EH (cell line): ENCODE measurements at regions not wholly inside any gene's neighbourhood (a gene's known extent, or its start where the extent isn't known, plus 50 kb on each side); places are given as distances from the start of the nearest gene placed in this dataset.
A peak's percentile ranks its signal among the peaks of the same experiment; 100 is the strongest.

Experiments
- DNase-seq: peaks from one replicate; pipeline ENCODE4 v3.0.0-alpha.2; 2015; ENCODE audit warnings: low read depth

DNA sequence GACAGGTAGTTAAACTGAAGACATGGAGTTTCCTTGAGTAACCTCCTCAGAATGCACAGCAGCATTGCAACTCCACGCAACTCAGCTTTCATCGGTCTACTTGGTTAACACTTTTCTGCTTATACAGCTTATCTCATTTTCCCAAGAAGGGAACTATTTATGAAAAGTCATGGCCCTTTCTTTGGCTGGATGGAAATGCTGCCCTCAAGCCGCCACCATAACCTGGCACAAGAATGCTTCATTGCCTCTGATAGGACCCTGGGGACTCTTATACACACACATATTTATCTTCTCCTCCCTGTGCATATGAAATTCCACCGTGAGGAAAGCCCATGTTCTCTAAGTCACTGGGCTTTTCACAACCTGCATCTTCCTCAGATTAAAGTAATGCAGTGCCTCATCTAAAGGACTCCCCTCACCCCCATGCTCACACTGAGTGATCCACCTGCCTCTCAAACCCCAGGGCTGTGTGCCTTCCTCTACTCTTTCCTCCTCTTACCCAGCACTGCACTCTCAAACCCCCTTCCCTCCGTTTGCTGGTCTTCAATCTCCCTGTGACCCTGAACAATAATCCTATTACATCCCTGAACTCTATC is 192.0 kb upstream of the HNRNPA3 start:
- DNase-seq, result no peak

DNA sequence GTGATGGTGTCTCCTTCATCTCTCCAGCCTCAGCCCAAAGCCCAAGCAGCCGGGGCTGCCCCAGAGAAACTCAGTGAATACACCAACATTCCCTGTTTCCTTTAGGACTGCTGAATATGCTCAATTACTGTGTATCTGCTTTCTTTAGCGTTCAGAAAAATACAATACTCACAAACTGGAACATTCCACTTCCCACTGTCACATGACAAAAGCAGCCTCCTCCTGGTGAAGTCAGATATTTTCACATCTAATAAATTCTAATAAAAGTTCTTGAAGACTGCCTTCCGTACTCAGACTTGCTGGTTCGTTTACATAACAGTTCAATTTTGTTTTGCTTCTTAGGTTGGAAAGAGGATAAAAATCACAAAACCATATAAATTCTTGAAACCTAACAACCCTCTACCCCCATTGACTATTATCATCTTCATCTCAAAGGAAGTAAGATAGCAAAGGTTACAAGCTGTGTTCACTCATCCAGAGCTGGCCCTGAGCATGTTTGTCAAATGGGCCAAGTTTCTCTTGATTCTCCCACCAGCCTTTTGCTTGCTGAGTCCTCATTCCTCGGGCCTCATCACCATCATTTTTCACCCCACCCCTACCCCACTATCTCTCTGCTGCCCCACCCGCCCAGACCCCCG is 190.8 kb upstream of the HNRNPA3 start:
- no peak for DNase-seq

DNA sequence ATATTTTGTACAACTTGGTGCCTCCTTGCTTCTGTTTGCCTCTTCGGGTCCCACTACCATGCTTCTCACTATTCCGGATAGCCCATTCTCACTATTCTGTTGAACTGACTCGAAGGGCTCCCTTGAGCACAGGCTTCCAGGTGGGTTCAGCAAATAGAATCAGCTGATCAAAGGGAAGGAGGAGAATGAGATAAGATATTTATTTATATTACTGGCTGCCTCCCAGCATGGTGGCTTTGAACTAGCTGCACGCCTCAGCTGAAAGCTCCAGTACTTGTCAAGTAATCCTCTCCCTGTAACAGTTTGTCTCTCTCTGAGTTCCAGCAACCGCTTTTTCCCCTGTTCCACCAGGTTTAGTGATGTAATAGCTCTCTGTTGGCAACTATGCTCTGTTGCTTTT is 187.8 kb upstream of the HNRNPA3 start:
- no peak for DNase-seq

DNA sequence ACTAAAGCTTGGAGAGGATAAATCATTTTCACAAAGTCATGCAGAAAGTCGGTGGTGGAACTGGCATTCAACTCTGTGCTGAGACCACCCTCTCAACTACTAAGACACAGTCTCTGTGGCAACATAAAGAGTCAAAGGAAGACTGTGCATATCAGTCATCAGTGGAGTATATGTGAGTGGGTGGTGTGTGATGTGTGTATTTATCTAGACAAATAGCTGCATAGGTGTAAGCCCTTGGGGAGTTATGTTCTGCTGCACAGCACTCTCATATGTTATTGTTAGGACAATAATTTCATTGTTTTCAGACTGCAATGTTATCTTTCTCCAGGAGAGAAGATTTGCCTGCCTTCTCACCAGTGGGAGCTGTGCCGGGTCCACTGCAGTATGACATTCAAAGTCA is 186.3 kb upstream of the HNRNPA3 start:
- DNase-seq, result no peak

DNA sequence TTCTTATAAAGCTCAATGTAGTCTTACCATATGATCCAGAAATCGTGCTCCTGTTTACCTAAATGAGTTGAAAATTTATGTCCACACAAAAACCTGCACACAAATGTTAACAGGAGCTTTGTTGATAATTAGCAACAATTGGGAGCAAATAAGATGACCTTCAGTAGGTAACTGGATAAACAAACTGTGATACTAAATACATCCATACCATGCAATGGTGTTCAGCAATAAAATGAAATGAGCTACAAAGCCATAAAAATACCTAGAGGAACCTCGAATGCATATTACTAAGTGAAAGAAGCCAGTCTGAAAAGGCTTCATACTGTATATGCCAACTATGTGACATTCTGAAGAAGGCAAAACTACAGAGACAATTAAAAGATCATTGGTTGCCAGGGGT is 185.6 kb upstream of the HNRNPA3 start:
- no peak for DNase-seq

DNA sequence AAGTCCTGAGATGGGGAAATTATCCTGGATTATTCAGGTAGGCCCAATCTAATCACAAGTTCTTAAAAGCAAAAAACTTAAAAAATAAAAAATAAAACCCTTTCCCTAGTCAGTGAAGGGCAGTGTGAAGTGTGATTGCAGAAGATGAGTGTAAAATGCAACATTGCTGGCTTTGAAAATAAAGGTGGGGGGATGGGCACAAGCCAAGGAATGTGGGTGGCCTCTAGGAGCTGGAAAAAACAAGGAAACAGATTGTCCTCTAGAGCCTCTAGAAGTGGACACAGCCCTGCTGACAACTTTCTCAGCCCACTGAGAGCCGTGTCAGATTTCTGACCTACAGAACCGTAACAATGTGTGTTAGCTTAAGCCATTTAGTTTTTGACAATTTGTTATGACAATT is 184.3 kb upstream of the HNRNPA3 start:
- DNase-seq, result no peak

DNA sequence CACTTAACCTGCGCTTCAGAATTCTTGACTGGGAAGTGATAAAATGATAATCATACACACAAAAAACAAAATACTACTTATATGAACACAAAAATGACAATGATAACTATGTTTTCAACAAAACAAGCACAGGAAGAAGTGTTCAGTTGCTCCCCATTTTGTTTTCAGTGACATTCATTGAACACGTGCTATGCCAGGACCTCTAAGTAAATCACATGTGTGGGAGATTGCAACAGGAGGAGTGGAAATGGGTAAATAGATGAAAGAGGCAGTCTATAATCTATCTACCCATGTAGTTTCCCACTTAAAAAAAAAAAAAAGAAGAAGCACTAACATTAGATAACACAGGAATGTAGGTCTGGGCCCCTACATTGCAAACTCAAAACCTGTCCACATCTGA is 183.5 kb upstream of the HNRNPA3 start:
- DNase-seq, result no peak

DNA sequence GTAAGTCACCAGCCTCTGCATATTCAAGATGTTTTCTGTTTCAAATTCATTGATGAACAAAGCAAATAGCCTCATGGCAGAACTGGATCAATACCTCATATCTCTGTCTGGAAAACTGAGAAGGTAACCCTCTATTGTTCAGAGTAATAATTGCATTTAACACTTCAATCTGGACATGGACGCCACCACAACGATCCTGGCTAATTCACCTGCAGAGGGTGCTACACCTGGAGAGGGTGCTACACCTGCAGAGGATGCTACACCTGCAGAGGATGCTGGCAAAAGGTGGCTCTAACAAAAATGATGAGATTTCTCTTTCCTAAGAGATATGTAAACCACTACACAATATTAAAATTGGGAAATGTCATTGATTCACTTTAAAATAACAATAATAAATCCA is 183.1 kb upstream of the HNRNPA3 start:
- no peak for DNase-seq

DNA sequence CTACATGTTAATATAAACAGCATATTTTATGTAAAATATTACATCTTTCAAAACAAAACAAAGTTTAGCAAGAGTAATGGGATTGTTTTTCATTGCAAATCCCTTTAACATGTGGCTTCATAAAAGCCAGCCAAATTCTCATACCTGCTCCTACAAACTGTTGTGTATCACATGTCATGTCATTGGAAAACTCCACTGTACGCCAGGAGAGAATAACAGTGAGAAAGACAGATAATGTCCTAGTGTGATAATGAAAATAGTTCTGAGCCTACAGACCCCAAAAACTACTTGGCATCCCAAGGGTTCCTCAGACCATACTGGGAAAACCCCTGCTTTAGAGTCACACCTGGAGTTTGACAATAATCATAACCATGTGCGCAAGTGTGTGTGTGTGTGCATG is 182.7 kb upstream of the HNRNPA3 start:
- DNase-seq, result no peak

DNA sequence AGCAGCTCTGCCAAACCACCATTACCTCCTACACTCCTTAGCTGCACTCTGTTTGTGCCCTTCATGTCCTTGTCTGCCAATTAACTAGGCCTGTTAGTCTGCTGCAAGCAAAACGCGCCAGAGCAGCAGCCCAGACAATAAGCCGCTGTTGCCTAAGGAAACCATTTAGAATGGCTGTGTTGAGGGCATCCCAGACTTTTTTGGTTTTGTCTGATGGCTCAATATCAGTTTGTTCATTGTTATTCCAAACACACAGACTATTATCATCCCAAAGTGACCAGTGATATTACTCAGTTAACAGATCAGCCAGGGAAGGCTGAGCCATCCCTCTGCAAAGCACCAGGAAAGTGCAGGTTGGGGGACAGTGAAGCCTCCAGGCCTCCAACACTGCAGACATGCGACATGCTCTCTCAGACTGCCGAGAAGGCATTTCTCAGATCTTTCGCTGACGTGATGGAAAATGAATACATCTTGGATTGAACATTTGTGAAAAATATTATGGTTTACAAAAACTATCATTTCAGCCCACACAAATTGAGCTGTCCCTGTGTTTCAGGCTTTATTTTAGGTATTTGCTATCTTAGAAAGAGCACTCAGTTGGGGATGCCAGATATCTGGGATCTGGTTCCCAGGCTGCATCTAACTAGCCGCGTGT is 182.0 kb upstream of the HNRNPA3 start:
- DNase-seq, result no peak

DNA sequence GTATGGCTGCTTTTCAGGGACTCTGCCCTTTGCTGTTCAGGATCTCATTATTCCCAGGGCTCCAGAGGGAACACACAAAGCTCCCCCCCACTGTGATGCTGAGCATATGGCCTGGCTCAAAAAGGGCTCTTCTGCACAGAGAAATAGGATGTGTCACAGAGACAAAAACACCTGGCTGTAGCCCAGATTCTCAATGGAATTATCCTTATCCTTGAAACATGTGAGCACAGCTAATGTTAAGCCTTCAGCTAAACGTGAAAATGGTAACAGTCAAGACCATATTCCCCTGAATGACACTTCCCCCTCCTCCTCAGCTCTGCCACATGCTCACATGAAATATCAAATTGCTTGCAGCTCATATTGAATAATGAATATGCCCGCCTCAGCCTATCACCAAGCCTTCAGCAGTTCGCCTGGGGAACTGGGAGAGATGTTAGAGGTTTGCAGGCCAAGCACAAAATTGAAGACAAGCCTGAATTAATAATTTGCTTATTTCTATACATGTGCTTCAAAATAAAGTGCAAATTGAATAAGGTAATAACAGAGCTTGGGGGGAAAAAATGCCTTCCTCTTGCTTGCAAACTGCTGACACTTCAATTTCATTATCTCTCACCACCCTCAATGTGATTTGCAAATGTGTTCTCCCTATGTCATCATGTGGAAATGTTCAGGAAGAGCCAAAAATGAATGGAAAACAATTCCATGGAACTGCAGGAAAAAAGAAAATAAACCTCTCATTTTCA is 181.0 kb upstream of the HNRNPA3 start:
- DNase-seq, result no peak

DNA sequence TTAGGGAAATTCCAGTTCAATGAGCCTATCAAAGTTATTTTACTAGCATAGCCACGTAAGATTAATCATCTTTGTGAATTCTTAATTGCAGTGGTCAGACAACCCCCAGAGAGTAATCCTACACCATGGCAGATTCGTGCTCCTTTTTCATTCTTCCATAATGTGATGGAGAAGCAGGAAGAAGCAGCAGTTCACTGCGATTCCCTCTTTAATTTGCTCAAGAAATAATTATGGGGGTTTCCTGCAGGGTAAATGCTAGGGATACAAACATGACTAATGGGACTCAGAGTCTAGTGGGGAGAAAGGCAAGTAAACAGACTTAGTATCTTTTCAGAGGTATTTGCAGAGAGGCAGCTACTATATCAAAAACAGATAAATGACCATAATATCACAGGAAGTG is 175.8 kb upstream of the HNRNPA3 start:
- DNase-seq, result no peak

DNA sequence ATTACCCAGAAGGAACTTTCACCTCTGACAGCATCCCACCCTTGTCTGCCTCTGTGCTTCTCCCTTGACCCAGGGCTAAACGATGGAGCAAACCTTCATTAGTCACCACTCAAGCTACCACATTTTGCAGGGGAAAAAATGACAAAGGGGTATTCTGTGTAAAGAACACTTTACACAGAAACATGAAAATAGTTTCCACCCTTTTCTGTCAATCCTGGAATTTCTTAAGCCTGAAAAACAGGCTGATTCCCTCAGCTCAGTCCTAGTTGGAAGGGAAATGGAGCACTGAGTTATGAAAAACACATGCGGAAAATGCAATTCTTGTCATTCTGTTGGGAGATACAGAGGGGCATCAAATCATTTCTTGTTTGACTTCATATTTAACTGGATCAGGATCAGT is 175.0 kb upstream of the HNRNPA3 start:
- DNase-seq, result no peak

DNA sequence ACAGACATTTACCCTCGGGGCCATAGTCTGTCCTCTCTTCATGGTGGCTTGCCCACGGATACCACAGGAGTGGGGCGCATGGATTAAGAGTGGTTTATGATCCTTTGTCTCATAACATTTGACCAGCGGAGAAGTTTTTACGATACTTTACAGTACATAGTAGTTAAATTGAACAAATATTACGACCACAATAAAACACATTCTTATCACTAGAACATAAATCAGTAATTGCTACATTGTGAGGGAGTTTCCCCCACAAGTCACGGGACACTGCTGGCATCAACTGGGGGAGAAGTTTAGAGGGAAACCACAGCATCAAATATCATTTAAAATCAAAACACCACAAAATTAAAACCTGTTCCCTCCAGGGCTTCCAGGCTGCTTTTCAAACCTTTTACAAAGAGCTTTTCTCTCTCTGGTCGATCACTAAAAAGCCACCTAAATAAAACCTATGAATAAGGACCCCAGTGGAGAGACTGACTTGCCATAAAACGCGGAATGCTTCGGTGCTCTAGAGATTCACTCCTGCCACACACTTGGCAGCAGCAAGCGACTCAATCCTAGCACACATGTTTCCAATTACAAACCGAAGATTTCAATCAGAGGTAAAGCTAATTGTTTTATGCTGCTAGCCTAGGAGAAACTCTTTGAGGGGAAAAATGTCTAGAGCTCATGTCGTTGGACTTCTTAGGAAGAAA is 173.7 kb upstream of the HNRNPA3 start:
- DNase-seq, result peak; percentile 3

DNA sequence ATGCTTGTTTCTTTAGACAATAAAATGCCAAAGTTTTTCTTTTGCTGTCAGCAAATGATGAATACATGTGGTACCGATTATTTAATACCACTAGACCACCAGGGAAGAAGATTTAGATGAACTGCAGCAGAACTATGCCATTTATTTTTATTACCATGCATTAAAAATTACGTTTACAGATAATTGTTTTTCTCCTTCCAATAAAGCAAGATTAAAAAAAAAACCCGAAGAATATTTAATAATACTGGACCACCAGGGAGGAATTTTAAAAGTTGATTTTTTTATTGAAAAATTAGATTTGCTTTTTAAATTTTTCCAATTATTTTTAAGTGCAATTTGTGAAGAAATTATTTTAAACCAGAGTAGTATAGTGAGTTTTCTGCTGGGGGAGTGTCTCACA is 170.3 kb upstream of the HNRNPA3 start:
- DNase-seq, result no peak

DNA sequence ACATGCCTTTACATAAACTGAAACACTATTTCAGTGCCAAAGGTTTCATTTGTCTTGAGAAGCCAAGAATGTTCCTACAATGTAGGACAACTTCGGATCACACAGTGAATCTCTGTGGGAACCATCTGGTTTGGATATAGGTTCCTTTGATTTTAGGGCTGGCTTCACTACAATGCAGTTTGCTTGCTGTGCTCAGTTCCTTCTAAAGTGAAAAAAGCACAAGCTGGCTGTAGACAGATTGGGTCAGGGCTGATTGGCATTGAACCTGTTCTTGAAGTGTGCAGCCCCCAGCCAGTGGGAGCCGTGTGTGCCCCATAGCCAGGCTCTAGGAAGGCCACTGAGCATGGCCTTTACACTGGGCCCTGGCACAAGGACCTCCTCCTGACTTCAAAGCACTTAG is 167.9 kb upstream of the HNRNPA3 start:
- no peak for DNase-seq

DNA sequence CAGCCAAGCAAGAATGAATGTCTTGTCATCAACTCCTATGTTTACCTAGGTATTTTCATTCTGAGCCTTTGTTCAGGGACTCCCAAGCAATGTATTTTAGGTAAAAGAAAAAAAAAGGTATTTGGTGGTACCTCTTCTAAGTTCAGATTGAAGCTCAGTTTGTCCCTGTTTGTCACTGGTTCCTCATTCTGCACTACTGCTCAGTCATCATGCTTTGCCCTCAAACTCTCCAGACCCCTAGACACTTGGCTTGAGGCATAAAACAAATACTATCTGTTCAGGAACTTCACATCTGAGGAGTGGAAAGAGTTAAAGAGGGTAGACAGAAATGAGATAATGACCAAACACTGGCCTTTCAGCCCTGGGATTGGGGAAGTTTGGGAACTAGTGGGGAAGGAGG is 163.6 kb upstream of the HNRNPA3 start:
- no peak for DNase-seq

DNA sequence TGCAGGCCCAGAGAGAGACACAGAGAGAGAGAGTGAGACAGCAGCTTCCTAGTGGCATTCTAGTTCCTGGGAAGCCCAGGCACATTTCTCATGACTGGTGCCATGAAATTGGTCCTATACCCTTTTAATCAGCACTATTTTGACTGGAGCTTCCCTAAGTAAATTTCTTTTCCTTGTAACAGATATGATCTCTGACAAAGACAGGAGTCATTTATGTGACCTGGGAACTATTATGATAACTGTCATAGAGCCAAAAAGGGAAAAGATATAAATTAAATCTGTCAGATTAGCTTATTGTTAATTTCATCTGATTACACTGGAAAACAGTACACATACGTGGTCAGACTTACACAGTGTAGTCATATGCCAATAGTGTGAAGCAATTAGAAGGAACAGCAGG is 161.3 kb upstream of the HNRNPA3 start:
- DNase-seq, result no peak

DNA sequence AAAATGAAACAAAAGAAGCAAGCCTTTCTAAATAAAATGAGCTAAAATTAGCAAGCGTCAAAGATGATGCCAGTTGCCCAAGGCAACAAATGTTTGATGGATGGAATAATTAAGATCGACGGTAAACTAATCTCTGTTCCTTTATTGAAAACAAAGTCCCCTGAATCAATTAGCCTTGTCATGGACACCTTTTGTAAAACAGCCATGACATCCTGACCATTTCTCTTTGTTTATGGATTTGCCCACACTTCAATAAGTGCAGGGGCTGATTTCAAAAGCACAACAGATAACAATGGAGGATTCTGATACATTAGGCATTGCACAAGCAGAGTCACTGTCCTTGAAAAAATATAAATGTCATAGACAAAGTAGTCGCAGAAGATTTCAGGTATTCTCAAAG is 160.1 kb upstream of the HNRNPA3 start:
- DNase-seq, result no peak

DNA sequence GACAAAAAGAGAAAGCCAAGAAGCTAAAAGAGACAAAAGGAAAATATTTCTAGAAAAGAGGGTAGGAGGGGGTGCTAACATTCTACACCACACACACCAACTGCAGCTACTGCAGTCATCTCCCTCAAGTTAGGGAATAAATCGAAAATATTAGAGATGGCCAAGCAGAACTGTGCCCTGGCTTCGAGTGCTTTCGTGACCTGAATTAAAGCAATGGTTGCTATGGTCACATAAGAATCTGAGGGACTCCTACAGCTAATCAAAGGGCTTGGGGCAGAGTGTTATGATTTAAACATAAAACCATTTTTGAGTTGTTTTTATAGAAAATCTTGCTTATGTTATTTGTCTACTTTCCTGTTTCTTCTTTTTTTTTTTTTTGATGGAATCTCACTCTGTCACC is 159.6 kb upstream of the HNRNPA3 start:
- no peak for DNase-seq

DNA sequence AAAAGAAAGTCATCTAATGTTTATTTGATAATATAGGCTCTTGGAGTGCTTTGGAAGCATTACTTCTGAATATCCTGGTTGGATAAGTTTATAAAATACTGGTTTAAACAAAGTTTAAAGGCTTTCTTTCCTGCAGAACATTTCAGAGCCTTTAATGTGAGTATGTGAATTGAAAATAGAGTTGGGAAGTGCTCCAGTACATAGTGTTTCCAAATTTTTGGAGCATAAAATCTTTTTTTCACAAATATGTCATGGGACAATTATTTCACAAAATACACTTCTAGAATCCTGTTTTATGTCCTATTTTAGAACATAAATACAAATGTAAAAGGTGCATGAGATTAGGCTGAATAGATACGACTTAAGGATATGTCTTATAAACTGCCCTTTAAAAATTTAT is 158.9 kb upstream of the HNRNPA3 start:
- no peak for DNase-seq

DNA sequence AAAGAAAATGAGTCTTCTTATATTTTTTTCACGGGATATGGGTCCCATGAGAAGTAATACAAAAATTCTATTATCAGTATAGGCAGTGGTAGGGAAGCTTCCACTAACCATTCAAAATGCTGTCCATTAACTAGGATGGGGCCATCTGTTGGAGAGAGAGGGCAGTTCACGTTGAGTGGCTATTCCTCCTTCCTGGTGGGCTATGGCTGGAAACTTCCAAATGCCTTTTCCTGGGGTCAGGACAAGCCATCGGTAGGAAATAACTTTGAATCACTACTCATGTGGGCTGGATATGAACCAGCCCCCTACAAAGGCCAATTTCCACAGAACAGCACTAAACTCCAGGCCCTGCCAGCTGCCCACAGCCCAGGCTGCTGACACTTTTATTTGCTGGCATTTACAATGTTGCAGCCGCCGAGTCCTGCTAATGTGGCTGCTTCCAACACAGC is 156.1 kb upstream of the HNRNPA3 start:
- DNase-seq, result no peak

DNA sequence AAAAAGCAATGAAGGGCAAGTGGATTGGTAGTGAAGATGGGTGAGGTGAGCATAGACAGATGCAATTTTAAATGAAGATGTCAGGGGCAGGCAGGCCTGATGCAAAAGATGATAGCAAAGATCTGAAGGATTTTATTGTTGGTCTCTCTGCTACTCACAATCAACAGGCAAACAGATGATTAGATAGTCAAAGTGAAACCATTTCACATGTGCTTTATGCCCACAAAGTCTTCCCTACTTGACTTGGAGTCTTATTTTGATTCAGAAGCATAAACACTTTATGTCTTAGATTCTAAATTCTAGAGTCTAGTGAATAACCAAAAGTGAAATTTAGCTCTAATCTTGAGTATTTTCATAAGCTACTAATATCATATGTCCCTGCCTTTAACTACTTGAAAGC is 153.8 kb upstream of the HNRNPA3 start:
- DNase-seq, result no peak
